Sigmoid colon (tissue), 6 donors: ENCODE measurements at regions not wholly inside any gene's neighbourhood (a gene's known extent, or its start where the extent isn't known, plus 50 kb on each side); places are given as distances from the start of the nearest gene placed in this dataset.

ENCODE experiments used
- DNase-seq: peaks from one replicate; pipeline ENCODE4 v3.0.0-alpha.2; 2019
- H3K27ac ChIP-seq, 4 donors: fragments of 200-600 bp; sonication (generic); one replicate each; pipeline ENCODE4 v1.5.1; 2016 to 2019; ENCODE audit warnings: mild to moderate bottlenecking in 1 of 4
- H3K27me3 ChIP-seq, 3 donors: fragments of 200-600 bp; sonication (generic); one replicate each; pipeline ENCODE4 v1.5.1; 2019; ENCODE audit warnings: mild to moderate bottlenecking in 1 of 3
- H3K36me3 ChIP-seq, 4 donors: fragments of 200-600 bp; sonication (generic); one replicate each; pipeline ENCODE4 v1.5.1; 2016 to 2019
- H3K4me1 ChIP-seq, 4 donors: fragments of 200-600 bp; sonication (generic); one replicate each; pipeline ENCODE4 v1.5.1; 2017 to 2019
- H3K4me3 ChIP-seq, 4 donors: fragments of 200-600 bp; sonication (generic); one replicate each; pipeline ENCODE4 v1.5.1; 2017 to 2019; ENCODE audit warnings: mild to moderate bottlenecking in 2 of 4, moderate library complexity in 1 of 4
- H3K9me3 ChIP-seq, 4 donors: fragments of 200-600 bp in 3 of 4; sonication (generic) in 3 of 4; one replicate each; pipeline versions ENCODE4 v1.5.1 to v1.6.1; 2013 to 2019
- EP300 ChIP-seq, 4 donors: sonication (generic); formaldehyde crosslinking; IDR thresholded peaks; one replicate each; pipeline ENCODE4 v1.6.1; 2017; ENCODE audit warnings: antibody characterized with exemption in 4 of 4
- POLR2A ChIP-seq, 2 donors: fragments of 450-650 bp; IDR thresholded peaks; one replicate each; pipeline ENCODE4 v1.6.1; 2016; ENCODE audit warnings: antibody characterized with exemption in 2 of 2, mild to moderate bottlenecking in 2 of 2, moderate library complexity in 2 of 2
- POLR2AphosphoS5 ChIP-seq, 4 donors: sonication (generic); formaldehyde crosslinking; IDR thresholded peaks; one replicate each; pipeline ENCODE4 v1.6.1; 2017; ENCODE audit warnings: antibody characterized with exemption in 4 of 4
- WGBS, 2 donors: extraction: QIAGEN DNeasy Blood & Tissue Kit; methylation state at CpG; one replicate each; pipeline ENCODE4 v1.1.7; 2013; 5-methylcytosine and 5-hydroxymethylcytosine counted together
- intact Hi-C: fragments of 100-400 bp; cut with DNase I; formaldehyde crosslinking; loops from one replicate; pipeline ENCODE4 v1.15.1; 2023
- TF ChIP-seq, protein P1 (sequence below), 4 experiments: fragments of 450-650 bp in 3 of 4; fragments of 200-600 bp in 1 of 4; IDR thresholded peaks; one replicate each; pipeline ENCODE4 v1.5.1; 2016 to 2019; ENCODE audit warnings: antibody characterized with exemption in 4 of 4, mild to moderate bottlenecking in 3 of 4, moderate library complexity in 2 of 4
- donor health status: healthy with polysubstance abuse.
- donor health status: healthy.

DNA sequence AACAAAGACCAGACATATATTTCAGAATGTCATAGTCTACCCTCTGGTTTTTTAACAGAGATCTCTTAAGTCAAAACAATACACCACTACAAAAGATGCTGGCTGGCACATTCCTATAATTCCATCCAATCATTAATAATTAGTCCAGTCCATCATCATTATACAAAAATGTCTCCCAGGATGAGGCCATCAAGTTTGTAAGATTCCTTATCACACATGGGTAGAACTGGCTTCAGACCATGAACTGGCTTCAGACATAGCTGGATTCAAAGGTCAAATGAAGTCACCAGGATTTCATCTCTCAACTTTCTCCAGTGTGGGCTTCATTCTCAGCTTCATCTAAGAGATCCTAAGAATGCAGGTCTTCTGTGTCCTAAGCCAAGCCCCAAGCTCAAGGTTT is 147.1 kb downstream of the ENC1 start:
- Histone ChIP-seq H3K36me3 (no peaks in the 10 kb centered on the region), H3K9me3 (no peaks in the 10 kb centered on the region), H3K4me1 (no peaks in the 10 kb centered on the region), H3K27me3 (no peaks in the 10 kb centered on the region), H3K27ac (no peak overlapping the region), H3K4me3 (no peak overlapping the region)
- intact Hi-C loops, result no loop called here
- TF ChIP-seq POLR2A (IDR thresholded peaks at IDR 0.05) (no peak), EP300 (IDR thresholded peaks at IDR 0.05) (no peak), POLR2AphosphoS5 (IDR thresholded peaks at IDR 0.05) (no peak)
- TF ChIP-seq, protein P1, sequence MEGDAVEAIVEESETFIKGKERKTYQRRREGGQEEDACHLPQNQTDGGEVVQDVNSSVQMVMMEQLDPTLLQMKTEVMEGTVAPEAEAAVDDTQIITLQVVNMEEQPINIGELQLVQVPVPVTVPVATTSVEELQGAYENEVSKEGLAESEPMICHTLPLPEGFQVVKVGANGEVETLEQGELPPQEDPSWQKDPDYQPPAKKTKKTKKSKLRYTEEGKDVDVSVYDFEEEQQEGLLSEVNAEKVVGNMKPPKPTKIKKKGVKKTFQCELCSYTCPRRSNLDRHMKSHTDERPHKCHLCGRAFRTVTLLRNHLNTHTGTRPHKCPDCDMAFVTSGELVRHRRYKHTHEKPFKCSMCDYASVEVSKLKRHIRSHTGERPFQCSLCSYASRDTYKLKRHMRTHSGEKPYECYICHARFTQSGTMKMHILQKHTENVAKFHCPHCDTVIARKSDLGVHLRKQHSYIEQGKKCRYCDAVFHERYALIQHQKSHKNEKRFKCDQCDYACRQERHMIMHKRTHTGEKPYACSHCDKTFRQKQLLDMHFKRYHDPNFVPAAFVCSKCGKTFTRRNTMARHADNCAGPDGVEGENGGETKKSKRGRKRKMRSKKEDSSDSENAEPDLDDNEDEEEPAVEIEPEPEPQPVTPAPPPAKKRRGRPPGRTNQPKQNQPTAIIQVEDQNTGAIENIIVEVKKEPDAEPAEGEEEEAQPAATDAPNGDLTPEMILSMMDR (IDR thresholded peaks at IDR 0.05), result no peak
- DNase-seq, result no peak

DNA sequence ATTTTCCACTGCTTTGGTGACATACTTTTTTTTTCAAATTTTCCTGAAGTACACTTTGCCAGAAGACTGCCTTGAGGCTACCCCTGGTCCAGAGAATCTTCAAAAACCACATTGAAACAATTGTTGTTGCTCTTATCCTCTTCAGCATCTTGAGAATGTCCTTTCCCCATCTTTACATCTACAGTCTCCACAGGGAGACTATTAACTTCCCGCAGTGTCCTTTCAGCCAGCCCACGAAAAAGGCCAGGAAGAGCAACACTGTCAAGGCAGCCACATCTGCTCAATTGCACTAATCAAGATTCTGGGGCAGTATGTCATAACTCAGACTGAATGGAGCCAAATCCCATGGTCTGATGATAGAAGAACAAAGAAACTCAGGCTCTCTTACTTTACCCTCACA is 148.3 kb downstream of the ENC1 start:
- no peaks in the 10 kb centered on the region for H3K27me3 ChIP-seq
- no peak overlapping the region for H3K27ac ChIP-seq
- no peaks in the 10 kb centered on the region for H3K4me1 ChIP-seq
- no peaks in the 10 kb centered on the region for H3K9me3 ChIP-seq
- no peak for TF ChIP-seq POLR2A (IDR thresholded peaks at IDR 0.05)
- TF ChIP-seq EP300 (IDR thresholded peaks at IDR 0.05), result no peak
- no peak for TF ChIP-seq POLR2AphosphoS5 (IDR thresholded peaks at IDR 0.05)
- TF ChIP-seq, protein P1 (IDR thresholded peaks at IDR 0.05), result no peak
- intact Hi-C loops, result no loop called here
- H3K4me3 ChIP-seq, result no peak overlapping the region
- WGBS, 2 donors, result 46 to 67% methylated on average over 2 of the region's 2 CpGs
- H3K36me3 ChIP-seq, result no peaks in the 10 kb centered on the region
- no peak for DNase-seq

DNA sequence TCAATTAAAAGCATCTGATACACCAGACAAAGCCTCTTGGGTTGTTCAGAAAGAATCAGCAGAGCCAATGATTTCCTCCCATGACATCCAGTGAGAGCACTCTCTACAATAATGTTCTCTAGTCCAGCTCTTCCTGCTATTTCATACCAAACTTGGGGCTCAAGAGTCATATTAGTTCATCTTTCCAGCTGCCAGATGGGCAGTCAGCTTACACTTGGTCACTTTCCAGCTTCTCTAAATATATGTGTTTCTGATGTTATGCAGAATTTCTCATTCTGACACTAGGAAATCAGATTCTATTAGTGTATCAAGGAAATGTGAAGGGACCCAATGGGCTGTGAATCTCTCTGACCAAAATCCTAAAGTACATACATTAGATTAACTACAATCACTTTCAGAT is 148.9 kb downstream of the ENC1 start:
- no peak overlapping the region for H3K27ac ChIP-seq
- no peak overlapping the region for H3K4me3 ChIP-seq
- H3K36me3 ChIP-seq, result no peaks in the 10 kb centered on the region
- H3K27me3 ChIP-seq, result no peaks in the 10 kb centered on the region
- no peaks in the 10 kb centered on the region for H3K4me1 ChIP-seq
- intact Hi-C loops, result no loop called here
- no peaks in the 10 kb centered on the region for H3K9me3 ChIP-seq
- DNase-seq, result no peak
- TF ChIP-seq POLR2AphosphoS5 (IDR thresholded peaks at IDR 0.05) (no peak), EP300 (IDR thresholded peaks at IDR 0.05) (no peak)

DNA sequence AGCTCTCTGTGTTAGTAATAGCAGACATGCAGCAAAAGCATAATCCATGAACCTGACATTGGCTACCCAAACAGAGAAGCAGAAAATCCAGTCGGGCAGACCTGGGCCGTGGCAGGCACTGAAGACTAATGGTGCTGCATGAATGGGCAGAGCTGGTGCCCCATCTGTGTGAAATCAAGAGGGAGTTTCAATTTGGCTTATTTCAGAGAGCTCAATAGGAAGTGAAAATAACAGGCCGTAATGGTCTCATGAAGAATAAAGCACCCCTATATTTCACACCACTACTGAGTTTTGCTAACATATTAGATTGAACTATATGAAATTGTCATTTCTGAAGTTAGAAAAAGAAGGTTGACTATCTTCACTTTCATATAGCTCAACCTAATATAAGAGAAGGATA is 149.7 kb downstream of the ENC1 start:
- H3K36me3 ChIP-seq, result no peaks in the 10 kb centered on the region
- no peak for TF ChIP-seq POLR2A (IDR thresholded peaks at IDR 0.05)
- no peak for TF ChIP-seq EP300 (IDR thresholded peaks at IDR 0.05)
- TF ChIP-seq, protein P1 (IDR thresholded peaks at IDR 0.05), result no peak
- no peak for TF ChIP-seq POLR2AphosphoS5 (IDR thresholded peaks at IDR 0.05)
- H3K4me3 ChIP-seq, result no peak overlapping the region
- intact Hi-C loops, result no loop called here
- H3K9me3 ChIP-seq, result no peaks in the 10 kb centered on the region
- H3K27me3 ChIP-seq, result no peaks in the 10 kb centered on the region
- 62 to 79% methylated on average over 3 of the region's 3 CpGs for WGBS, 2 donors
- DNase-seq, result no peak
- no peak overlapping the region for H3K27ac ChIP-seq
- no peaks in the 10 kb centered on the region for H3K4me1 ChIP-seq

DNA sequence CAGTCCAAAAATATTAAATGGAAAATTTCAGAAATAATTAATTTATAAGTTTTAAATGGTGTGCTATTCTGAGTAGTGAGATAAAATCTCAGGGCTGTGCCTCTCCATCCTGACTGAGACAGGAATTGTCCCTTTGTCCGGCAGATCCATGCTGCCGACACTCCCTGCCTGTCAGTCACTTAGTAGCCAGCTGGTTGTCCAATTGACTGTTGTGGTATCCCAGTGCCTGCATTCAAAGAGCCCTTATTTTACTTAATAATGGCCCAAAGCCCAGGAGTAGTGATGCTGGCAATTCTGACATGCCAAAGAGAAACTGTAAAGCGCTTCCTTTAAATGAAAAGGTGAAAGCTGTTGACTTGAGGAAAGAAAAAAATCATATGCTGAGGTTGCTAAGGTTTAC is 157.5 kb downstream of the ENC1 start:
- intact Hi-C loops, result no loop called here
- Histone ChIP-seq H3K27ac (no peak overlapping the region), H3K27me3 (no peaks in the 10 kb centered on the region), H3K9me3 (no peaks in the 10 kb centered on the region), H3K4me1 (no peaks in the 10 kb centered on the region), H3K4me3 (no peak overlapping the region), H3K36me3 (no peaks in the 10 kb centered on the region)
- DNase-seq, result no peak
- TF ChIP-seq, protein P1 (IDR thresholded peaks at IDR 0.05), result no peak
- TF ChIP-seq POLR2AphosphoS5 (IDR thresholded peaks at IDR 0.05) (no peak), POLR2A (IDR thresholded peaks at IDR 0.05) (no peak), EP300 (IDR thresholded peaks at IDR 0.05) (no peak)
- 81 to 93% methylated on average over 3 of the region's 3 CpGs for WGBS, 2 donors
